K562 (cell line): ENCODE measurements at regions not wholly inside any gene's neighbourhood (a gene's known extent, or its start where the extent isn't known, plus 50 kb on each side); places are given as distances from the start of the nearest gene placed in this dataset.

Experiments used
- ATAC-seq: fragments of 200-7000 bp; cut with Tn5 transposase; 3 replicates; pipeline ENCODE4 v1.9.1; 2020; ENCODE audit warnings: moderate library complexity
- BruUV-seq: library from RNA; stranded (reverse); fragments of 400-500 nt; replicated peaks from 2 replicates; lab custom pipeline; 2021; lab: Mats Ljungman, UMichigan
- CTCF ChIA-PET: fragments of 300-600 bp; formaldehyde crosslinking; extraction: SDS; loops from one replicate; lab custom pipeline; 2021; ENCODE audit warnings: low intra/inter-chr PET ratio; lab: Yijun Ruan, JAX
- POLR2A ChIA-PET: fragments of 300-600, 350-650 bp; sonication (Branson Sonifier 250); formaldehyde crosslinking; extraction: SDS; loops from one replicate; lab custom pipeline; 2021; ENCODE audit warnings: antibody characterized with exemption, inconsistent platforms; lab: Yijun Ruan, JAX
- DNase-seq, 4 experiments: peaks; one replicate each; pipeline versions ENCODE4 v3.0.0 to v3.0.0-alpha.2; 2011 to 2018; ENCODE audit warnings: low spot score in 3 of 4, mixed read lengths in 3 of 4; ENCODE audit errors: extremely low read depth in 1 of 4
- FAIRE-seq: peaks from 2 replicates; lab custom pipeline; 2011; peaks lifted over from hg19 to GRCh38; lab: Jason Lieb, UNC
- H2AFZ ChIP-seq: 2 replicates; pipeline ENCODE4 v1.6.0; 2011; ENCODE audit warnings: low read depth, low read length, control low read depth, inconsistent platforms
- H3K27ac ChIP-seq: fragments of 200-600 bp; 3 replicates; pipeline ENCODE4 v1.8.0; 2011; ENCODE audit warnings: low read depth, mild to moderate bottlenecking, control low read depth, inconsistent platforms, low read length, moderate library complexity, mixed read lengths; ENCODE audit errors: extremely low read depth
- H3K27me3 ChIP-seq, 2 experiments: fragments of 300-600 bp in 1 of 2; 2 replicates in 1 of 2; 3 replicates in 1 of 2; pipeline versions ENCODE4 v1.6.0 to v1.8.0; 2011; ENCODE audit warnings: inconsistent platforms in 2 of 2, low read length in 2 of 2, mild to moderate bottlenecking in 1 of 2, mixed read lengths in 1 of 2, moderate library complexity in 1 of 2; ENCODE audit not compliant: control insufficient read depth in 2 of 2, insufficient read depth in 2 of 2
- H3K36me3 ChIP-seq: fragments of 300-600 bp; 3 replicates; pipeline ENCODE4 v1.8.0; 2011; ENCODE audit warnings: mild to moderate bottlenecking, low read length, inconsistent platforms; ENCODE audit not compliant: control insufficient read depth, insufficient read depth
- H3K4me1 ChIP-seq, 2 experiments: fragments of 200-600 bp in 1 of 2; replicated peaks in 1 of 2; 2 replicates in 1 of 2; 3 replicates in 1 of 2; pipeline versions ENCODE4 v1.5.1 to v1.8.0; 2011; ENCODE audit warnings: inconsistent platforms in 2 of 2, low read length in 2 of 2, mild to moderate bottlenecking in 1 of 2, mixed read lengths in 1 of 2, moderate library complexity in 1 of 2; ENCODE audit not compliant: control insufficient read depth in 2 of 2, insufficient read depth in 2 of 2
- H3K4me2 ChIP-seq: 2 replicates; pipeline ENCODE4 v1.6.1; 2011; ENCODE audit warnings: low read length, control low read depth, inconsistent platforms, mixed read lengths; ENCODE audit not compliant: insufficient read depth
- H3K4me3 ChIP-seq: fragments of 200-600 bp; sonication (generic), shearing (Covaris generic); 2 replicates; pipeline ENCODE4 v1.5.1; 2016; ENCODE audit warnings: control low read depth, inconsistent platforms
- H3K79me2 ChIP-seq: fragments of 200-600 bp; 3 replicates; pipeline ENCODE4 v1.8.0; 2011; ENCODE audit warnings: low read length, inconsistent platforms; ENCODE audit not compliant: control insufficient read depth, insufficient read depth
- H3K9ac ChIP-seq, 2 experiments: 2 replicates each; pipeline versions ENCODE4 v1.6.0 to v1.6.1; 2011; ENCODE audit warnings: low read depth in 2 of 2, low read length in 2 of 2, control low read depth in 1 of 2, inconsistent platforms in 1 of 2, mild to moderate bottlenecking in 1 of 2, mixed read lengths in 1 of 2; ENCODE audit not compliant: insufficient read depth in 1 of 2
- H3K9me1 ChIP-seq: one replicate; pipeline ENCODE4 v1.6.0; 2011; ENCODE audit warnings: inconsistent platforms, mild to moderate bottlenecking, low read length, moderate library complexity; ENCODE audit not compliant: control insufficient read depth, insufficient read depth
- H3K9me3 ChIP-seq: replicated peaks from 2 replicates; pipeline ENCODE4 v1.5.1; 2011; ENCODE audit warnings: low read depth, low read length, inconsistent platforms; ENCODE audit not compliant: control insufficient read depth, insufficient read depth
- H4K20me1 ChIP-seq: replicated peaks from 2 replicates; pipeline ENCODE4 v1.6.1; 2011; ENCODE audit warnings: low read length, inconsistent platforms, mixed read lengths; ENCODE audit not compliant: control insufficient read depth, insufficient read depth
- CBX3 ChIP-seq, 2 experiments: IDR thresholded peaks; 1 replicate in 1 of 2; 2 replicates in 1 of 2; pipeline ENCODE4 v1.6.1; 2012; ENCODE audit warnings: inconsistent platforms in 2 of 2, low read length in 2 of 2, borderline replicate concordance in 1 of 2, control low read depth in 1 of 2
- NBN ChIP-seq: fragments of 450-650 bp; IDR thresholded peaks from 2 replicates; pipeline ENCODE4 v1.6.1; 2016; ENCODE audit warnings: low read depth, mild to moderate bottlenecking
- ZC3H11A ChIP-seq: IDR thresholded peaks from 2 replicates; pipeline ENCODE4 v1.6.1; 2012; ENCODE audit warnings: low read depth, low read length, improper control_type of control experiment
- ZNF449 ChIP-seq: fragments of 250-450 bp; sonication (Bioruptor Pico); IDR thresholded peaks from 2 replicates; pipeline ENCODE4 v1.8.0; 2022; ENCODE audit warnings: moderate library complexity, mild to moderate bottlenecking, inconsistent platforms
- WGBS: fragments of 100-300 bp; shearing (Covaris generic); methylation state at CpG from one replicate; pipeline ENCODE4 v1.1.6; 2016; ENCODE audit warnings: low coverage, mixed read lengths; ENCODE audit not compliant: insufficient coverage; ENCODE audit errors: missing lambda C conversion rate; 5-methylcytosine and 5-hydroxymethylcytosine counted together
- in situ Hi-C: fragments of 300-500 bp; cut with MboI; formaldehyde crosslinking; loops from 4 replicates; pipeline ENCODE4 v1.15.0; 2018; ENCODE audit warnings: inconsistent platforms, mixed read lengths
- intact Hi-C: fragments of 100-400 bp; cut with micrococcal nuclease; formaldehyde crosslinking; loops from 2 replicates; pipeline ENCODE4 v1.14.2; 2022

DNA sequence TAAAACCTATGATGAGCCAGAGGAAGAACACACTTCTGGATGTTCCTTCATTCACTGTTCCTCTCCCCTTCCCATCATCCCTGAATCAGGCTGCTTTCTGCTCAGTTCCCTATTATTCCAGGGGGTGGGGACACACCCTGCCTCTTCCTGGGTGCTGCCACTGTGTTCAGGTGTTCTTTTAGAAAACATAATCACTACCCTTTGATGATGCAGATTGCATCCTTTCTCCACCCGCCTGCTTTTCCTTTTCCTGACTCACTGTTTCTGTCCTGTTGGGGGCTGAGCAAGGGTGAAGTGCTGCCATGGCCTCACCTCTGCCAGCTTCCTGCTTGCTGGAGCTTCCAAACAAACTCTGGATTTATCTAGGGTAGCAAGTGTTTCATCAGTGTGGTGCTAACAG lies 331.9 kb upstream of the GRIA1 start (continued):
- TF ChIP-seq CBX3 (IDR thresholded peaks at IDR 0.05; ENCODE audit: borderline replicate concordance in 1 of 2, low read length in 2 of 2): no peak
- TF ChIP-seq NBN: no peak
- no peak for TF ChIP-seq ZC3H11A
- TF ChIP-seq ZNF449 (CRISPR knock-in tag): no peak
- TF ChIP-seq, all 486 proteins: peak for 0

GRCh38 chr5:153159616-153160015 lies 330.9 kb upstream of the GRIA1 start:
- DNase-seq: no peak
- TF ChIP-seq CBX3 (IDR thresholded peaks at IDR 0.05; ENCODE audit: borderline replicate concordance in 1 of 2, low read length in 2 of 2): no peak
- TF ChIP-seq, all 486 proteins: peak for 0
- Histone ChIP-seq H3K9me3 (no peaks in the 10 kb centered on the region; the same call in 1 of the 2 replicates), H3K4me3 (no peak overlapping the region), H3K79me2 (no peaks in the 10 kb centered on the region), H3K4me1 (no peaks in the 10 kb centered on the region), H3K4me2 (no peak overlapping the region), H2AFZ (no peak overlapping the region), H3K27ac (no peak overlapping the region), H3K9ac (no peak overlapping the region), H3K9me1 (no peaks in the 10 kb centered on the region), H3K27me3 (no peaks in the 10 kb centered on the region), H3K36me3 (no peaks in the 10 kb centered on the region), H4K20me1 (no peaks in the 10 kb centered on the region)
- no TSS peak for BruUV-seq
- ChIA-PET POLR2A (no interaction called here), CTCF (no interaction called here)
- intact Hi-C loops: no loop called here
- 0% methylated on average over 3 of the region's 3 CpGs for WGBS
- in situ Hi-C loops: no loop called here
- no peak for FAIRE-seq
- no peak for ATAC-seq
